A549 (cell line): ENCODE measurements at regions not wholly inside any gene's neighbourhood (a gene's known extent, or its start where the extent isn't known, plus 50 kb on each side); places are given as distances from the start of the nearest gene placed in this dataset.
"Not testable (repeated sequence)": the region's sequence is repeated elsewhere in the genome, so short reads cannot be mapped to it uniquely, and the experiment has no call there.

Experiments
- ATAC-seq, 2 experiments: fragments of 200-7000 bp in 1 of 2; fragments of >200 bp in 1 of 2; cut with Nextera tagmentation in 1 of 2; cut with Tn5 transposase in 1 of 2; 3 replicates each; pipeline versions ENCODE4 v1.8.0 to v1.9.1; 2018 to 2020; ENCODE audit warnings: mild to moderate bottlenecking in 1 of 2, moderate library complexity in 1 of 2
- CTCF ChIA-PET: fragments of 300-600 bp; sonication (Branson Sonifier 250); formaldehyde crosslinking; extraction: SDS; loops from one replicate; lab custom pipeline; 2021; ENCODE audit warnings: antibody characterized with exemption, inconsistent platforms; lab: Yijun Ruan, JAX
- POLR2A ChIA-PET: fragments of 350-600 bp; formaldehyde crosslinking; extraction: SDS; loops from one replicate; lab custom pipeline; 2021; ENCODE audit warnings: antibody characterized with exemption, inconsistent platforms; lab: Yijun Ruan, JAX
- DNase-seq, 2 experiments: peaks; one replicate each; pipeline versions ENCODE4 v3.0.0 to v3.0.0-alpha.2; 2011 to 2016; ENCODE audit warnings: low read depth in 1 of 2, low spot score in 1 of 2
- FAIRE-seq: peaks from 2 replicates; lab custom pipeline; 2011; peaks lifted over from hg19 to GRCh38; lab: Jason Lieb, UNC
- H3K27ac ChIP-seq, 2 experiments: fragments of >200 bp; sonication (Bioruptor Twin); formaldehyde crosslinking; 3 replicates each; pipeline ENCODE4 v1.5.1; 2016 to 2017
- H3K4me1 ChIP-seq: fragments of >200 bp; sonication (Bioruptor Twin); formaldehyde crosslinking; 3 replicates; pipeline ENCODE4 v1.6.1; 2016
- H3K4me2 ChIP-seq: fragments of >200 bp; sonication (Bioruptor Twin); formaldehyde crosslinking; 3 replicates; pipeline ENCODE4 v1.6.1; 2016
- H3K4me3 ChIP-seq: fragments of >200 bp; sonication (Bioruptor Twin); formaldehyde crosslinking; 3 replicates; pipeline ENCODE4 v1.5.1; 2016
- H3K9me3 ChIP-seq: fragments of >200 bp; sonication (Bioruptor Twin); formaldehyde crosslinking; 3 replicates; pipeline ENCODE4 v1.6.1; 2016
- BHLHE40 ChIP-seq: IDR thresholded peaks from 2 replicates; pipeline ENCODE4 v1.6.1; 2012; ENCODE audit warnings: low read depth, low read length, inconsistent platforms
- CBX2 ChIP-seq: fragments of 200-600 bp; sonication (generic); IDR thresholded peaks from 2 replicates; pipeline ENCODE4 v1.6.1; 2016; ENCODE audit warnings: low read depth, mild to moderate bottlenecking, borderline replicate concordance
- CBX8 ChIP-seq: fragments of 200-600 bp; sonication (generic); IDR thresholded peaks from 2 replicates; pipeline ENCODE4 v1.6.1; 2016
- CHD2 ChIP-seq: fragments of 150-350 bp; IDR thresholded peaks from 2 replicates; pipeline ENCODE4 v1.6.1; 2014; ENCODE audit warnings: low read length; ENCODE audit not compliant: partially characterized antibody
- EHMT2 ChIP-seq: fragments of 200-600 bp; sonication (generic); IDR thresholded peaks from 2 replicates; pipeline ENCODE4 v1.6.1; 2016; ENCODE audit warnings: antibody characterized with exemption, low read depth, mild to moderate bottlenecking, moderate library complexity
- EP300 ChIP-seq, 2 experiments: fragments of >200 bp; sonication (Bioruptor Twin); formaldehyde crosslinking; IDR thresholded peaks; 2 replicates in 1 of 2; 3 replicates in 1 of 2; pipeline ENCODE4 v1.6.1; 2016 to 2017
- ESRRA ChIP-seq: fragments of 150-350 bp; IDR thresholded peaks from 2 replicates; pipeline ENCODE4 v1.6.1; 2014; ENCODE audit warnings: mild to moderate bottlenecking, low read length, borderline replicate concordance
- FOSB ChIP-seq: fragments of 250-450 bp; sonication (Bioruptor Pico); IDR thresholded peaks from 2 replicates; pipeline ENCODE4 v1.5.0; 2020; ENCODE audit warnings: mild to moderate bottlenecking, moderate library complexity
- FOSL2 ChIP-seq, 2 experiments: fragments of 450-650 bp in 1 of 2; fragments of >200 bp in 1 of 2; sonication (Bioruptor Twin) in 1 of 2; formaldehyde crosslinking; IDR thresholded peaks; 2 replicates each; pipeline versions ENCODE4 v1.5.0 to v1.6.1; 2016 to 2020; ENCODE audit warnings: mild to moderate bottlenecking in 1 of 2, moderate library complexity in 1 of 2
- HDAC2 ChIP-seq: fragments of 200-600 bp; sonication (generic); IDR thresholded peaks from 2 replicates; pipeline ENCODE4 v1.6.1; 2016
- HEYL ChIP-seq: fragments of 250-450 bp; sonication (Bioruptor Pico); IDR thresholded peaks from 2 replicates; pipeline ENCODE4 v1.8.0; 2021; ENCODE audit warnings: mild to moderate bottlenecking, moderate library complexity
- HOXA7 ChIP-seq: fragments of 250-450 bp; sonication (Bioruptor Pico); IDR thresholded peaks from 2 replicates; pipeline ENCODE4 v1.5.0; 2020; ENCODE audit warnings: mild to moderate bottlenecking, moderate library complexity
- HOXB13 ChIP-seq: fragments of 250-450 bp; sonication (Bioruptor Pico); IDR thresholded peaks from 2 replicates; pipeline ENCODE4 v1.5.0; 2020; ENCODE audit warnings: low read depth, mild to moderate bottlenecking, moderate library complexity
- HOXB5 ChIP-seq: fragments of 250-450 bp; sonication (Bioruptor Pico); IDR thresholded peaks from 2 replicates; pipeline ENCODE4 v1.5.0; 2020; ENCODE audit warnings: mild to moderate bottlenecking, moderate library complexity
- JUN ChIP-seq, 2 experiments: fragments of >200 bp; sonication (Bioruptor Twin); formaldehyde crosslinking; IDR thresholded peaks; 2 replicates in 1 of 2; 3 replicates in 1 of 2; pipeline ENCODE4 v1.6.1; 2016 to 2017
- JUNB ChIP-seq: fragments of >200 bp; sonication (Bioruptor Twin); formaldehyde crosslinking; IDR thresholded peaks from 2 replicates; pipeline ENCODE4 v1.6.1; 2016
- KDM5A ChIP-seq: fragments of 200-600 bp; sonication (generic); IDR thresholded peaks from 2 replicates; pipeline ENCODE4 v1.6.1; 2016; ENCODE audit warnings: antibody characterized with exemption, mild to moderate bottlenecking
- MAZ ChIP-seq: fragments of 150-350 bp; IDR thresholded peaks from 2 replicates; pipeline ENCODE4 v1.6.1; 2014; ENCODE audit warnings: antibody characterized with exemption, low read depth, low read length, borderline replicate concordance
- NPAS2 ChIP-seq: fragments of 250-450 bp; sonication (Bioruptor Pico); IDR thresholded peaks from 2 replicates; pipeline ENCODE4 v1.8.0; 2022; ENCODE audit warnings: mild to moderate bottlenecking, moderate library complexity, borderline replicate concordance
- PHF8 ChIP-seq: fragments of 200-600 bp; sonication (generic); IDR thresholded peaks from 2 replicates; pipeline ENCODE4 v1.6.1; 2016; ENCODE audit warnings: low read depth, mild to moderate bottlenecking, antibody characterized with exemption, moderate library complexity, borderline replicate concordance
- POLR2A ChIP-seq: IDR thresholded peaks from 2 replicates; pipeline ENCODE4 v1.6.1; 2012; ENCODE audit warnings: mild to moderate bottlenecking, low read length
- RARB ChIP-seq: fragments of 250-450 bp; sonication (Bioruptor Pico); IDR thresholded peaks from 2 replicates; pipeline ENCODE4 v1.8.0; 2021; ENCODE audit warnings: mild to moderate bottlenecking, moderate library complexity
- SMC3 ChIP-seq: fragments of >200 bp; sonication (Bioruptor Twin); formaldehyde crosslinking; IDR thresholded peaks from 3 replicates; pipeline ENCODE4 v1.6.1; 2018; ENCODE audit warnings: inconsistent platforms
- TFCP2L1 ChIP-seq: fragments of 250-450 bp; sonication (Bioruptor Pico); IDR thresholded peaks from 2 replicates; pipeline ENCODE4 v1.5.0; 2021; ENCODE audit warnings: mild to moderate bottlenecking
- TP53 ChIP-seq: fragments of 250-450 bp; sonication (Bioruptor Pico); IDR thresholded peaks from 2 replicates; pipeline ENCODE4 v1.5.0; 2021; ENCODE audit warnings: mild to moderate bottlenecking, moderate library complexity
- WGBS: methylation state at CpG from one replicate; pipeline ENCODE4 v1.1.6; 2017; ENCODE audit errors: missing lambda C conversion rate; 5-methylcytosine and 5-hydroxymethylcytosine counted together
- TF ChIP-seq, protein P1 (sequence below): fragments of 250-450 bp; sonication (Bioruptor Pico); IDR thresholded peaks from 2 replicates; pipeline ENCODE4 v1.5.0; 2020; ENCODE audit warnings: low read depth, mild to moderate bottlenecking, moderate library complexity
- TF ChIP-seq, protein P2 (sequence below): fragments of 250-450 bp; sonication (Bioruptor Pico); IDR thresholded peaks from 2 replicates; pipeline ENCODE4 v1.5.0; 2021; ENCODE audit warnings: mild to moderate bottlenecking, moderate library complexity, borderline replicate concordance
- TF ChIP-seq, protein P3 (sequence below): IDR thresholded peaks from 2 replicates; pipeline ENCODE4 v1.6.1; 2012

DNA sequence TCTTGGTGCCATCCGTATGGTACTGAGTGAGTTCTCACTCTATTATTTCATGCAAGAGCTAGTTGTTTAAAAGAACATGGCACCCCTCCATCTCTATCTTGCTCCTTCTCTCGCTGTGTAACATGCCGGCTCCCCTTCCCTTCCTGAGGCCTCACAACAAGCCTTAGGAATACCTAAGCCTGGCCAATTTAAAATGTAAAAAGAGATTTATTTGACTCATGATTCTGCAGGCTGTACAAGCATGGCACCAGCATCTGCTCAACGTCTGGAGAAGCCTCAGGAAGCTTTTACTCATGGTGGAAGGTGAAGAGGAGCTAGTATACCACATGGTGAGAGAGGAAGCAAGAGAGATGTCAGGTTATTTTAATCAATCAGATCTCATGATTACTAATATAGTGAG lies 90.4 kb upstream of the NUDT10 start:
- Histone ChIP-seq H3K4me1 (no peaks in the 10 kb centered on the region), H3K4me2 (no peak overlapping the region), H3K27ac (no peak overlapping the region), H3K4me3 (no peak overlapping the region), H3K9me3 (peaks cover 2% of the 10 kb centered on the region; the same call in 1 of the 3 replicates)
- no peak for TF ChIP-seq ESRRA
- ChIA-PET POLR2A (no interaction called here), CTCF (no interaction called here)
- no peak for FAIRE-seq
- no peak for DNase-seq
- 20% methylated on average over 4 of the region's 4 CpGs for WGBS
- no peak for ATAC-seq

DNA sequence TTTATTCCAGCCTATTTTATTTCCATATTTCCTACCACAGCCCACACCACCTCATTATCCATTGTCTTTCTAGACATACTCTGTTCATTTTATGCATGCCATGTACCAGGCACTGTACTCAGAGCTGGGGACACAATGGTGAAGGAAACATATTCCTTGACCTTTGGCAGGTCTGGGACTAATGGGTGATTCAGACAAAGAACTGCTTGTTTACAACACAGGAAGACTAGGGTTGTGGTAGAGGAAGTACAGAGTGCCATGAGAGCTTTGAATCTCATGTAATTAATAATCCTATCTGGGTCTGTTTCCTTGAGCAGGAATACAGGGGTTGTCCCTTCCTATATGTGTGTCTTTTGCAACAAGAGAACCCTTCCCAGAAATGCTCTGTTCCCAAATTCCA lies 75.1 kb upstream of the NUDT10 start:
- no peak for TF ChIP-seq CBX8
- no peak for TF ChIP-seq CBX2
- TF ChIP-seq PHF8, result no peak

DNA sequence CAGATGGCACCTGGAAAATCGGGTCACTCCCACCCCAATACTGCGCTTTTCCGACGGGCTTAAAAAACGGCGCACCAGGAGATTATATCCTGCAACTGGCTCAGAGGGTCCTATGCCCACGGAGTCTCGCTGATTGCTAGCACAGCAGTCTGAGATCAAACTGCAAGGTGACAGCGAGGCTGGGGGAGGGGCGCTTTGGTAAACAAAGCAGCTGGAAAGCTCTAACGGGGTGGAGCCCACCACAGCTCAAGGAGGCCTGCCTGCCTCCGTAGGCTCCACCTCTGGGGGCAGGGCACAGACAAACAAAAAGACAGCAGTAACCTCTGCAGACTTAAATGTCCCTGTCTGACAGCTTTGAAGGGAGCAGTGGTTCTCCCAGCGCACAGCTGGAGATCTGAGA lies 70.4 kb upstream of the NUDT10 start:
- not testable (repeated sequence) for ATAC-seq, FAIRE-seq

More for the DNA sequence above, 75.1 kb upstream of the NUDT10 start:
- ChIA-PET POLR2A (no interaction called here), CTCF (no interaction called here)
- Histone ChIP-seq H3K4me1 (no peaks in the 10 kb centered on the region), H3K27ac (no peak overlapping the region), H3K9me3 (no peaks in the 10 kb centered on the region), H3K4me3 (no peak overlapping the region), H3K4me2 (no peak overlapping the region)
- ATAC-seq (no peak), DNase-seq (no peak), FAIRE-seq (no peak)

DNA sequence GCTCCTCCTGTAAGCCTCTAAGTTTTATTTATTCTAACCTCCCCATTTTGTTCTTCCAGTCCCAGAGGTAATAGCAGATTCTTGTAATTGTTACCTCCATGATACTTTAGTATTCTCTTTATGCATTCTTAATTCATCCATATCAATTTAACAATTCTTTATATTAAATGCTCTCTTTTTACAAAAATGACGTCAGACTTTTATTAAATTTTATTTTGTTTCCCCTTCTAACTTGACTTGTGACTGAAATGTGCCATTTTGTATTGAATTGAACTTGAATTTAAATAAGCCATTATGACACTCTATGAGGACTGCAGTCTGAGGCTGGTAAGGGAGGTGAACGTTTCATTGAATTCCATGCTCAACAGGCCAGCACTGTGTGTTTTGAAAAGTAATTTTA lies 60.0 kb upstream of the NUDT10 start:
- FAIRE-seq (no peak), DNase-seq (no peak), ATAC-seq (no peak)
- POLR2A ChIA-PET, result interaction anchor here (0.7 kb wide), 1 partner anchor 621 kb away, joined by 3 read pairs; the partner anchor contains the start of gene MAGED1
- Histone ChIP-seq H3K4me1 (no peaks in the 10 kb centered on the region), H3K4me2 (no peak overlapping the region), H3K4me3 (no peak overlapping the region), H3K9me3 (no peaks in the 10 kb centered on the region), H3K27ac (no peak overlapping the region)
- TF ChIP-seq HEYL (CRISPR knock-in tag) (no peak), JUNB (no peak), POLR2A (no peak), NPAS2 (CRISPR knock-in tag) (no peak), KDM5A (no peak)
- TF ChIP-seq, protein P1, sequence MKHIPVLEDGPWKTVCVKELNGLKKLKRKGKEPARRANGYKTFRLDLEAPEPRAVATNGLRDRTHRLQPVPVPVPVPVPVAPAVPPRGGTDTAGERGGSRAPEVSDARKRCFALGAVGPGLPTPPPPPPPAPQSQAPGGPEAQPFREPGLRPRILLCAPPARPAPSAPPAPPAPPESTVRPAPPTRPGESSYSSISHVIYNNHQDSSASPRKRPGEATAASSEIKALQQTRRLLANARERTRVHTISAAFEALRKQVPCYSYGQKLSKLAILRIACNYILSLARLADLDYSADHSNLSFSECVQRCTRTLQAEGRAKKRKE (CRISPR knock-in tag), result no peak
- CTCF ChIA-PET, result no interaction called here
- 2% methylated on average over 2 of the region's 2 CpGs for WGBS

More for the DNA sequence above, 70.4 kb upstream of the NUDT10 start:
- H3K4me2 ChIP-seq, H3K4me3 ChIP-seq, POLR2A ChIA-PET, CTCF ChIA-PET, H3K27ac ChIP-seq, DNase-seq, H3K4me1 ChIP-seq, H3K9me3 ChIP-seq: not testable (repeated sequence)
- 28% methylated on average over 7 of the region's 13 CpGs for WGBS

DNA sequence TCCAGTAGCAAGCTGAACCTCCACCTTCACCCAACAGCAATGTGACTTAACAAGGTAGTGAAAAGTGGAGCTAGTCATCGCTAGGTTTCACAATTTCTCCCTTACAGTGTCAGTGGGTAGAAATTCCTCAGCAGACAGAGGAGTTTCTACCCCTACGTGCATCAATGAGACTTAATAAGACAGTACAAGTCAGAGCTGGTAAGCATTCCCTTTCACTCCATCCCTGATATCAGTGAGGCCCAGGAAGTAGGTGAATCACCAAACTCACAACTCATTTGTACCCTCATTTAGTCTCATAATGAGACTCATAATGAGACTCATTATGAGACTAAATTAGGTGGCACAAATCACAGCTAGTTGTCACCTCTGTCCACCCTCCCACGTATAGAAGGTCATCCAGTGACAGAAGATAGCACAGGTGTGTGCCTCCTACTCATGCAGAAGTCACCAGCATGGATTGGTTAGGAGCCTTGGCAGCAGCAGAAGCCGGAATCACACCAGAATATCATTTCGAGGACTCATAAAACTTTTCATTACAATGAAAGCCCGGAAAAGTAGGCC lies 50.8 kb upstream of the NUDT10 start:
- Histone ChIP-seq H3K4me1 (no peaks in the 10 kb centered on the region), H3K4me2 (no peak overlapping the region), H3K27ac (no peak overlapping the region), H3K4me3 (no peak overlapping the region), H3K9me3 (no peaks in the 10 kb centered on the region)
- ChIA-PET CTCF (no interaction called here), POLR2A (no interaction called here)
- 5% methylated on average over 6 of the region's 6 CpGs for WGBS
- no peak for DNase-seq
- no peak for FAIRE-seq
- ATAC-seq, result no peak
- TF ChIP-seq CHD2, result no peak
- TF ChIP-seq, protein P2, sequence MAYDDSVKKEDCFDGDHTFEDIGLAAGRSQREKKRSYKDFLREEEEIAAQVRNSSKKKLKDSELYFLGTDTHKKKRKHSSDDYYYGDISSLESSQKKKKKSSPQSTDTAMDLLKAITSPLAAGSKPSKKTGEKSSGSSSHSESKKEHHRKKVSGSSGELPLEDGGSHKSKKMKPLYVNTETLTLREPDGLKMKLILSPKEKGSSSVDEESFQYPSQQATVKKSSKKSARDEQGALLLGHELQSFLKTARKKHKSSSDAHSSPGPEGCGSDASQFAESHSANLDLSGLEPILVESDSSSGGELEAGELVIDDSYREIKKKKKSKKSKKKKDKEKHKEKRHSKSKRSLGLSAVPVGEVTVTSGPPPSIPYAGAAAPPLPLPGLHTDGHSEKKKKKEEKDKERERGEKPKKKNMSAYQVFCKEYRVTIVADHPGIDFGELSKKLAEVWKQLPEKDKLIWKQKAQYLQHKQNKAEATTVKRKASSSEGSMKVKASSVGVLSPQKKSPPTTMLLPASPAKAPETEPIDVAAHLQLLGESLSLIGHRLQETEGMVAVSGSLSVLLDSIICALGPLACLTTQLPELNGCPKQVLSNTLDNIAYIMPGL (CRISPR knock-in tag), result no peak
- TF ChIP-seq MAZ, result no peak
- no peak for TF ChIP-seq HOXB5 (CRISPR knock-in tag)
- TF ChIP-seq HDAC2, result no peak
- TF ChIP-seq SMC3, result no peak
- TF ChIP-seq, protein P3, sequence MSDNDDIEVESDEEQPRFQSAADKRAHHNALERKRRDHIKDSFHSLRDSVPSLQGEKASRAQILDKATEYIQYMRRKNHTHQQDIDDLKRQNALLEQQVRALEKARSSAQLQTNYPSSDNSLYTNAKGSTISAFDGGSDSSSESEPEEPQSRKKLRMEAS, result no peak
- no peak for TF ChIP-seq EHMT2
- TF ChIP-seq BHLHE40, result no peak
- no peak for TF ChIP-seq RARB (CRISPR knock-in tag)
- no peak for TF ChIP-seq JUN (IDR thresholded peaks at IDR 0.05)
- no peak for TF ChIP-seq FOSL2 (IDR thresholded peaks at IDR 0.05)
- TF ChIP-seq FOSL2 (CRISPR knock-in tag; IDR thresholded peaks at IDR 0.05), result no peak
- TF ChIP-seq FOSB, result no peak
- TF ChIP-seq HOXA7 (CRISPR knock-in tag), result no peak
- TF ChIP-seq EP300 (IDR thresholded peaks at IDR 0.05), result no peak
- TF ChIP-seq TFCP2L1 (CRISPR knock-in tag), result no peak
- TF ChIP-seq TP53 (CRISPR knock-in tag), result no peak
- TF ChIP-seq HOXB13 (CRISPR knock-in tag), result no peak
